GM06990 (cell line): ENCODE measurements at regions not wholly inside any gene's neighbourhood (a gene's known extent, or its start where the extent isn't known, plus 50 kb on each side); places are given as distances from the start of the nearest gene placed in this dataset.

Experiments
- DNase-seq: peaks from one replicate; pipeline ENCODE4 v3.0.0-alpha.2; 2011; ENCODE audit not compliant: insufficient read length; ENCODE audit errors: extremely low read depth
- H3K27me3 ChIP-seq: replicated peaks from 2 replicates; pipeline ENCODE4 v1.6.0; 2011; ENCODE audit warnings: low read length; ENCODE audit not compliant: control insufficient read depth, insufficient read depth
- H3K36me3 ChIP-seq: 2 replicates; pipeline ENCODE4 v1.5.1; 2011; ENCODE audit warnings: low read length; ENCODE audit not compliant: control insufficient read depth, insufficient read depth
- H3K4me3 ChIP-seq: replicated peaks from 2 replicates; pipeline ENCODE4 v1.5.1; 2011; ENCODE audit warnings: low read depth, mild to moderate bottlenecking, control low read depth, low read length
- TF ChIP-seq, protein P1 (sequence below): IDR thresholded peaks from 2 replicates; pipeline ENCODE4 v1.5.1; 2011; ENCODE audit warnings: low read length, control low read depth, mild to moderate bottlenecking, inconsistent platforms; ENCODE audit not compliant: insufficient read depth, poor library complexity, severe bottlenecking

DNA sequence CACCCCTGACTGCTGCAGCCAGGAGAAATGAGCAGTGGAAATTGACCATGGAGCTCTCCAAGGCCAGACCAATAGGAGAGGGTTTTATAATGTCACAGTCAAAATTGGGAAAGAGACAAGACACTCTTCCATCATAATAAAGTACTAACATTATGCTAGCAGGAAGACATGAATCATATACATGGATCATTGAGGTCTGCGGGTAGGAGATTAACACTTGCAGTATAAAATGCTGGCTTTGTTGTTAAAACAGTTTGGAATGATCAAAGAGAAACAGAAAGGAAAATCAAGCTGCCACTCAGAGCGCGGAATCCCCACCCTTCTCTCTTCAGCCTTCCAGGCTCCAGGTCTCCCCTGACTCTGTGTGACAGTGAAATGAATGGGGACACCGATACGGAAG lies 53.4 kb upstream of the CALN1 start:
- Histone ChIP-seq H3K4me3 (no peak overlapping the region), H3K27me3 (no peaks in the 10 kb centered on the region; the same call in 1 of the 2 replicates), H3K36me3 (no peaks in the 10 kb centered on the region)
- DNase-seq = no peak
- TF ChIP-seq, protein P1, sequence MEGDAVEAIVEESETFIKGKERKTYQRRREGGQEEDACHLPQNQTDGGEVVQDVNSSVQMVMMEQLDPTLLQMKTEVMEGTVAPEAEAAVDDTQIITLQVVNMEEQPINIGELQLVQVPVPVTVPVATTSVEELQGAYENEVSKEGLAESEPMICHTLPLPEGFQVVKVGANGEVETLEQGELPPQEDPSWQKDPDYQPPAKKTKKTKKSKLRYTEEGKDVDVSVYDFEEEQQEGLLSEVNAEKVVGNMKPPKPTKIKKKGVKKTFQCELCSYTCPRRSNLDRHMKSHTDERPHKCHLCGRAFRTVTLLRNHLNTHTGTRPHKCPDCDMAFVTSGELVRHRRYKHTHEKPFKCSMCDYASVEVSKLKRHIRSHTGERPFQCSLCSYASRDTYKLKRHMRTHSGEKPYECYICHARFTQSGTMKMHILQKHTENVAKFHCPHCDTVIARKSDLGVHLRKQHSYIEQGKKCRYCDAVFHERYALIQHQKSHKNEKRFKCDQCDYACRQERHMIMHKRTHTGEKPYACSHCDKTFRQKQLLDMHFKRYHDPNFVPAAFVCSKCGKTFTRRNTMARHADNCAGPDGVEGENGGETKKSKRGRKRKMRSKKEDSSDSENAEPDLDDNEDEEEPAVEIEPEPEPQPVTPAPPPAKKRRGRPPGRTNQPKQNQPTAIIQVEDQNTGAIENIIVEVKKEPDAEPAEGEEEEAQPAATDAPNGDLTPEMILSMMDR = no peak

GRCh38 chr7:72462311-72462710 lies 50.2 kb upstream of the CALN1 start:
- TF ChIP-seq, protein P1 = no peak
- no peaks in the 10 kb centered on the region for H3K36me3 ChIP-seq
- no peak for DNase-seq
- no peak overlapping the region for H3K4me3 ChIP-seq
- H3K27me3 ChIP-seq = no peaks in the 10 kb centered on the region; the same call in 1 of the 2 replicates
